HG02885 (cell line): ENCODE measurements at regions not wholly inside any gene's neighbourhood (a gene's known extent, or its start where the extent isn't known, plus 50 kb on each side); places are given as distances from the start of the nearest gene placed in this dataset.

Source experiments
- ATAC-seq: cut with Tn5 transposase; IDR thresholded peaks from one replicate; pipeline ENCODE4 v1.9.1; 2021; ENCODE audit warnings: mild to moderate bottlenecking; ENCODE audit not compliant: unreplicated experiment, poor library complexity

DNA sequence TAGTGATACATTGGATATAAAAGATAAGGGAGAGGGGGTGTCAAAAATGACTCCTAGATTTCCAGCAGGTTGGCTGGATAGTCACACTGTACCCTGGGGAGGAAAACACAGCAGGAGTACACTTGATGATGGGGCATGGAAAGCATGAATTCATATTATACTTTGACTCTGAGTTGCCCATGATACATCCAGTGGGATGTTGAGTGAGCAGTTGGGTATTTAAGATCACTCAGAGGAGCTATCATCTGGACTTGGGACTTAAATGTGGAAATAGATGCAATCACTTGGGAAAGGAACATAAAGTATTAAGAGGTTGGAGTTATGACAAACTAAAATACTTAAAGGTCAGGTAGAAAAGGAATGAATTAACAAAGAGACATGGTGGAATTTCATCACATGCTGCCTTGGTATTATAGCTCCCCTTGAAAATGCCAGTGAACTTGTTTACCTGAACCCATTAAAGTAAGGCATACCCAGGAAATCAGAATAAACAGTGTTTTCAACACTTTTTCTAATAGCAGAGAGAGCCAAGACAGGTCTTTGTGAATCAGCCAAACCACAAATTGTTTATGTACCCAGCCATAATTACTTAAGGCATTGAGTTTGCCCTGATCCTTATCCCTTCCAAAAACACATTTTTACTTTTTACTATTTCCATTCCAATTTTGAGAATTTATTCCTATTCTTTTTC is 49.9 kb upstream of the ABI3BP start:
- no peak for ATAC-seq
